Esophagus squamous epithelium (tissue), 4 donors: ENCODE measurements at regions not wholly inside any gene's neighbourhood (a gene's known extent, or its start where the extent isn't known, plus 50 kb on each side); places are given as distances from the start of the nearest gene placed in this dataset.

ENCODE experiments used
- POLR2A ChIP-seq, 4 donors: fragments of 450-650 bp; IDR thresholded peaks; one replicate each; pipeline ENCODE4 v1.6.1; 2017; ENCODE audit warnings: antibody characterized with exemption in 4 of 4, mild to moderate bottlenecking in 4 of 4, moderate library complexity in 3 of 4
- TF ChIP-seq, protein P1 (sequence below), 6 experiments: fragments of 450-650 bp in 4 of 6; fragments of 200-600 bp in 2 of 6; sonication (generic) in 2 of 6; IDR thresholded peaks; one replicate each; pipeline ENCODE4 v1.5.1; 2016 to 2019; ENCODE audit warnings: antibody characterized with exemption in 6 of 6, mild to moderate bottlenecking in 4 of 6, moderate library complexity in 4 of 6

DNA sequence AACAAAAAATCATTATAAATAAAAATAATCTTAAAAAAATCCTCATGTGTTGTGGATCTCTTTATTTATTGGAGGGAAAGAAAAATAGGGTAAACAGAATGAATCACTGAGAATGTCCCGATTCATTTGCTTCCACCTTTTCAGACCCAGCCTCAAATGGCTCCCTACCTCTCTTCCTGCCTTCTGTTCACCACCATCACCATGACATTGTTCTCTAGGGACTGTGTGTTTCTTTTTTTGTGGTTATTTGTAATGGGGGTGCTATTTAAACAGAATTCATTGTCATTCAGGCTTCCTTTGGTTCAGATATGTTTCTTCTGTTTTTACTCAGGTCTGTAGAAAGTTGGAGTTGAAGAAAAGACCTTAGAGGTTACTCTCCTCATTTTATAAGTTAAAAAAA, 198.2 kb downstream of the KIF4B start:
- TF ChIP-seq, protein P1, sequence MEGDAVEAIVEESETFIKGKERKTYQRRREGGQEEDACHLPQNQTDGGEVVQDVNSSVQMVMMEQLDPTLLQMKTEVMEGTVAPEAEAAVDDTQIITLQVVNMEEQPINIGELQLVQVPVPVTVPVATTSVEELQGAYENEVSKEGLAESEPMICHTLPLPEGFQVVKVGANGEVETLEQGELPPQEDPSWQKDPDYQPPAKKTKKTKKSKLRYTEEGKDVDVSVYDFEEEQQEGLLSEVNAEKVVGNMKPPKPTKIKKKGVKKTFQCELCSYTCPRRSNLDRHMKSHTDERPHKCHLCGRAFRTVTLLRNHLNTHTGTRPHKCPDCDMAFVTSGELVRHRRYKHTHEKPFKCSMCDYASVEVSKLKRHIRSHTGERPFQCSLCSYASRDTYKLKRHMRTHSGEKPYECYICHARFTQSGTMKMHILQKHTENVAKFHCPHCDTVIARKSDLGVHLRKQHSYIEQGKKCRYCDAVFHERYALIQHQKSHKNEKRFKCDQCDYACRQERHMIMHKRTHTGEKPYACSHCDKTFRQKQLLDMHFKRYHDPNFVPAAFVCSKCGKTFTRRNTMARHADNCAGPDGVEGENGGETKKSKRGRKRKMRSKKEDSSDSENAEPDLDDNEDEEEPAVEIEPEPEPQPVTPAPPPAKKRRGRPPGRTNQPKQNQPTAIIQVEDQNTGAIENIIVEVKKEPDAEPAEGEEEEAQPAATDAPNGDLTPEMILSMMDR (IDR thresholded peaks at IDR 0.05) = no peak
- TF ChIP-seq POLR2A (IDR thresholded peaks at IDR 0.05) = no peak
